HepG2 (cell line): ENCODE measurements at regions not wholly inside any gene's neighbourhood (a gene's known extent, or its start where the extent isn't known, plus 50 kb on each side); places are given as distances from the start of the nearest gene placed in this dataset.

Source experiments
- ATAC-seq: fragments of 200-7000 bp; cut with Tn5 transposase; 3 replicates; pipeline ENCODE4 v1.9.1; 2020; ENCODE audit warnings: mild to moderate bottlenecking, moderate library complexity
- BruUV-seq: library from RNA; stranded (reverse); fragments of 400-500 nt; replicated peaks from 2 replicates; lab custom pipeline; 2021; lab: Mats Ljungman, UMichigan
- CTCF ChIA-PET: fragments of 300-600 bp; formaldehyde crosslinking; extraction: SDS; loops from one replicate; lab custom pipeline; 2021; ENCODE audit warnings: low total read pairs, inconsistent platforms, low intra/inter-chr PET ratio; lab: Yijun Ruan, JAX
- POLR2A ChIA-PET: fragments of 350-600 bp; sonication (Branson Sonifier 250); formaldehyde crosslinking; loops from one replicate; lab custom pipeline; 2020; ENCODE audit warnings: antibody characterized with exemption, inconsistent platforms; lab: Yijun Ruan, JAX
- DNase-seq: peaks from one replicate; pipeline ENCODE4 v3.0.0-alpha.2; 2015; ENCODE audit warnings: low spot score
- FAIRE-seq: peaks from 3 replicates; lab custom pipeline; 2011; peaks lifted over from hg19 to GRCh38; lab: Jason Lieb, UNC
- H2AFZ ChIP-seq: one replicate; pipeline ENCODE4 v1.6.1; 2011; ENCODE audit warnings: low read length, inconsistent platforms
- H3K27ac ChIP-seq: fragments of 300-600 bp; 3 replicates; pipeline ENCODE4 v1.8.0; 2011; ENCODE audit warnings: mixed run types, mild to moderate bottlenecking, mixed read lengths, low read length, inconsistent platforms; ENCODE audit not compliant: insufficient read depth; ENCODE audit errors: extremely low read length
- H3K27me3 ChIP-seq, 2 experiments: fragments of 200-600 bp in 1 of 2; 2 replicates in 1 of 2; 3 replicates in 1 of 2; pipeline versions ENCODE4 v1.6.0 to v1.8.0; 2011; ENCODE audit warnings: low read length in 2 of 2, mild to moderate bottlenecking in 2 of 2, moderate library complexity in 2 of 2, inconsistent platforms in 1 of 2; ENCODE audit not compliant: insufficient read depth in 2 of 2, control insufficient read depth in 1 of 2
- H3K36me3 ChIP-seq, 2 experiments: fragments of 200-600 bp in 1 of 2; replicated peaks in 1 of 2; 2 replicates in 1 of 2; 3 replicates in 1 of 2; pipeline versions ENCODE4 v1.5.1 to v1.8.0; 2011; ENCODE audit warnings: low read length in 2 of 2, inconsistent platforms in 1 of 2; ENCODE audit not compliant: insufficient read depth in 2 of 2, control insufficient read depth in 1 of 2
- H3K4me1 ChIP-seq: 2 replicates; pipeline ENCODE4 v1.5.1; 2012; ENCODE audit warnings: low read length, inconsistent platforms; ENCODE audit not compliant: insufficient read depth
- H3K4me2 ChIP-seq: 2 replicates; pipeline ENCODE4 v1.6.0; 2011; ENCODE audit warnings: low read depth, low read length, inconsistent platforms
- H3K4me3 ChIP-seq, 3 experiments: fragments of 200-600 bp in 1 of 3; sonication (generic), shearing (Covaris generic) in 1 of 3; replicated peaks in 1 of 3; 2 replicates each; pipeline ENCODE4 v1.5.1; 2011 to 2016; ENCODE audit warnings: low read length in 3 of 3, inconsistent platforms in 2 of 3, low read depth in 2 of 3, mild to moderate bottlenecking in 2 of 3, control low read depth in 1 of 3, mixed read lengths in 1 of 3; ENCODE audit not compliant: insufficient read depth in 1 of 3
- H3K79me2 ChIP-seq: one replicate; pipeline ENCODE4 v1.6.1; 2011; ENCODE audit warnings: low read length, inconsistent platforms; ENCODE audit not compliant: insufficient read depth
- H3K9ac ChIP-seq: 2 replicates; pipeline ENCODE4 v1.6.0; 2011; ENCODE audit warnings: mild to moderate bottlenecking, low read depth, low read length, inconsistent platforms; ENCODE audit not compliant: insufficient read depth
- H3K9me3 ChIP-seq: 2 replicates; pipeline ENCODE4 v1.5.1; 2012; ENCODE audit warnings: mild to moderate bottlenecking, low read length
- H4K20me1 ChIP-seq: 2 replicates; pipeline ENCODE4 v1.6.0; 2011; ENCODE audit warnings: inconsistent platforms, mild to moderate bottlenecking, low read length, moderate library complexity; ENCODE audit not compliant: insufficient read depth
- E2F1 ChIP-seq: sonication (generic); formaldehyde crosslinking; IDR thresholded peaks from 2 replicates; pipeline ENCODE4 v1.5.0; 2020; ENCODE audit warnings: missing genetic modification reagents
- ETS1 ChIP-seq: sonication (generic); formaldehyde crosslinking; IDR thresholded peaks from 2 replicates; pipeline ENCODE4 v1.4.0; 2020; ENCODE audit warnings: missing genetic modification reagents
- HDAC6 ChIP-seq: fragments of 200-600 bp; sonication (generic); IDR thresholded peaks from 2 replicates; pipeline ENCODE4 v1.7.0; 2017; ENCODE audit warnings: mild to moderate bottlenecking, antibody characterized with exemption, low read length, low read depth
- MAFF ChIP-seq: IDR thresholded peaks from 2 replicates; pipeline ENCODE4 v1.6.1; 2011; ENCODE audit warnings: low read depth, low read length, improper control_type of control experiment
- MBNL3 ChIP-seq: fragments of 250-450 bp; sonication (Bioruptor Pico); conservative IDR thresholded peaks from 2 replicates; pipeline ENCODE4 v1.8.0; 2022; ENCODE audit warnings: mild to moderate bottlenecking, inconsistent platforms
- MZF1 ChIP-seq: sonication (generic); formaldehyde crosslinking; IDR thresholded peaks from 2 replicates; pipeline ENCODE4 v1.8.1; 2023; ENCODE audit warnings: mild to moderate bottlenecking, missing genetic modification reagents, borderline replicate concordance
- NCOR1 ChIP-seq: fragments of 200-600 bp; sonication (generic); IDR thresholded peaks from 2 replicates; pipeline ENCODE4 v1.7.0; 2017; ENCODE audit warnings: antibody characterized with exemption, low read length, borderline replicate concordance
- PITX1 ChIP-seq: sonication (generic); formaldehyde crosslinking; IDR thresholded peaks from 2 replicates; pipeline ENCODE4 v1.5.1; 2020; ENCODE audit warnings: mild to moderate bottlenecking, missing genetic modification reagents
- POLR2G ChIP-seq: fragments of 200-400 bp; formaldehyde crosslinking; IDR thresholded peaks from 2 replicates; pipeline ENCODE4 v1.6.1; 2018; ENCODE audit warnings: mild to moderate bottlenecking, low read depth, low read length, moderate library complexity
- SIX4 ChIP-seq: sonication (generic); formaldehyde crosslinking; IDR thresholded peaks from 2 replicates; pipeline ENCODE4 v1.4.0; 2020; ENCODE audit warnings: missing genetic modification reagents
- SMYD3 ChIP-seq: sonication (generic); formaldehyde crosslinking; IDR thresholded peaks from 2 replicates; pipeline ENCODE4 v1.8.1; 2023; ENCODE audit warnings: mild to moderate bottlenecking, missing genetic modification reagents
- SP4 ChIP-seq: sonication (generic); formaldehyde crosslinking; IDR thresholded peaks from 2 replicates; pipeline ENCODE4 v1.8.1; 2023; ENCODE audit warnings: mild to moderate bottlenecking, missing genetic modification reagents
- WIZ ChIP-seq: sonication (generic); formaldehyde crosslinking; IDR thresholded peaks from 2 replicates; pipeline ENCODE4 v1.5.1; 2020; ENCODE audit warnings: mild to moderate bottlenecking, missing genetic modification reagents
- ZNF24 ChIP-seq: fragments of 450-650 bp; IDR thresholded peaks from 2 replicates; pipeline ENCODE4 v1.6.1; 2017; ENCODE audit warnings: antibody characterized with exemption, mild to moderate bottlenecking
- ZNF263 ChIP-seq: sonication (generic); formaldehyde crosslinking; IDR thresholded peaks from 2 replicates; pipeline ENCODE4 v1.4.0; 2020; ENCODE audit warnings: missing genetic modification reagents
- ZNF282 ChIP-seq: fragments of 450-650 bp; IDR thresholded peaks from 2 replicates; pipeline ENCODE4 v1.6.1; 2018; ENCODE audit not compliant: partially characterized antibody
- ZNF501 ChIP-seq: sonication (generic); formaldehyde crosslinking; IDR thresholded peaks from 2 replicates; pipeline ENCODE4 v1.5.1; 2020; ENCODE audit warnings: mild to moderate bottlenecking, moderate library complexity, missing genetic modification reagents
- ZZZ3 ChIP-seq: sonication (generic); formaldehyde crosslinking; IDR thresholded peaks from 2 replicates; pipeline ENCODE4 v1.4.0; 2020; ENCODE audit warnings: missing genetic modification reagents, mild to moderate bottlenecking, borderline replicate concordance
- WGBS: methylation state at CpG from one replicate; pipeline ENCODE4 v1.1.6; 2017; ENCODE audit warnings: low lambda C conversion rate; 5-methylcytosine and 5-hydroxymethylcytosine counted together
- in situ Hi-C: cut with HindIII; loops from 2 replicates; pipeline ENCODE4 v1.10.0; 2017; ENCODE audit warnings: low pct_unique_long_range_greater_than_20kb; ENCODE audit not compliant: extremely low pct_ligation_motif_present
- intact Hi-C: fragments of 100-400 bp; cut with micrococcal nuclease; formaldehyde crosslinking; loops from one replicate; pipeline ENCODE4 v1.10.0; 2022; ENCODE audit not compliant: unreplicated experiment

- Histone ChIP-seq H3K27ac (no peak overlapping the region), H4K20me1 (no peaks in the 10 kb centered on the region), H3K36me3 (no peaks in the 10 kb centered on the region), H3K4me3 (no peak overlapping the region), H3K4me2 (no peak overlapping the region), H3K27me3 (no peaks in the 10 kb centered on the region), H3K9me3 (no peaks in the 10 kb centered on the region), H2AFZ (no peak overlapping the region), H3K79me2 (no peaks in the 10 kb centered on the region), H3K4me1 (no peaks in the 10 kb centered on the region), H3K9ac (no peak overlapping the region)
- DNase-seq = no peak
- no peak for ATAC-seq
- in situ Hi-C loops = no loop called here
- intact Hi-C loops = no loop called here
- FAIRE-seq = no peak
- 45% methylated on average over 1 of the region's 1 CpG for WGBS
- TF ChIP-seq ZNF263 (CRISPR knock-in tag) (no peak), WIZ (CRISPR knock-in tag) (no peak), POLR2G (no peak), MBNL3 (CRISPR knock-in tag) (no peak), ZZZ3 (CRISPR knock-in tag) (no peak), ETS1 (CRISPR knock-in tag) (no peak), SMYD3 (CRISPR knock-in tag) (no peak), E2F1 (no peak), ZNF24 (no peak), ZNF282 (no peak), MAFF (no peak), HDAC6 (no peak), SP4 (CRISPR knock-in tag) (no peak), PITX1 (no peak), ZNF501 (CRISPR knock-in tag) (no peak), SIX4 (CRISPR knock-in tag) (no peak), MZF1 (no peak), NCOR1 (no peak)
- ChIA-PET POLR2A (interaction anchor here (0.7 kb wide), 1 partner anchor 377 kb away, joined by 3 read pairs; no protein-coding TSS in a partner anchor), CTCF (no interaction called here)
- no TSS peak for BruUV-seq
Measured at GRCh38 chr5:126693806-126694205, 83.1 kb upstream of the LMNB1 start.
